NCI-H1436 (cell line): ENCODE measurements at regions not wholly inside any gene's neighbourhood (a gene's known extent, or its start where the extent isn't known, plus 50 kb on each side); places are given as distances from the start of the nearest gene placed in this dataset.
"Not testable (repeated sequence)": the region's sequence is repeated elsewhere in the genome, so short reads cannot be mapped to it uniquely, and the experiment has no call there.

ENCODE experiments used
- DNase-seq: peaks from one replicate; lab custom pipeline; 2025; lab: John Stamatoyannopoulos, UW

- DNase-seq, result no peak
Measured at GRCh38 chr9:102362470-102363132, 624.2 kb upstream of the GRIN3A start.

GRCh38 chr9:102360846-102361245 lies 622.4 kb upstream of the GRIN3A start:
- DNase-seq, result no peak

GRCh38 chr9:102355982-102356381 lies 617.5 kb upstream of the GRIN3A start:
- DNase-seq, result no peak

GRCh38 chr9:102354041-102354440 lies 615.6 kb upstream of the GRIN3A start:
- no peak for DNase-seq

GRCh38 chr9:102337471-102337870 lies 599.0 kb upstream of the GRIN3A start:
- not testable (repeated sequence) for DNase-seq

- no peak for DNase-seq
Measured at GRCh38 chr9:102309379-102309778, 570.9 kb upstream of the GRIN3A start.

GRCh38 chr9:102295188-102295587 lies 556.7 kb upstream of the GRIN3A start:
- DNase-seq, result no peak

GRCh38 chr9:102273952-102274351 lies 535.5 kb upstream of the GRIN3A start:
- no peak for DNase-seq

- no peak for DNase-seq
Measured at GRCh38 chr9:102253099-102253498, 514.7 kb upstream of the GRIN3A start.

GRCh38 chr9:102244916-102245315 lies 506.5 kb upstream of the GRIN3A start:
- DNase-seq, result no peak

GRCh38 chr9:102237520-102237919 lies 499.1 kb upstream of the GRIN3A start:
- DNase-seq, result no peak

GRCh38 chr9:102237094-102237493 lies 498.6 kb upstream of the GRIN3A start:
- DNase-seq, result no peak

- DNase-seq, result not testable (repeated sequence)
Measured at GRCh38 chr9:102227416-102227815, 489.0 kb upstream of the GRIN3A start.

GRCh38 chr9:102225841-102226441 lies 487.5 kb upstream of the GRIN3A start:
- DNase-seq, result no peak

- not testable (repeated sequence) for DNase-seq
Measured at GRCh38 chr9:102223320-102224136, 485.1 kb upstream of the GRIN3A start.

- no peak for DNase-seq
Measured at GRCh38 chr9:102209176-102209575, 470.7 kb upstream of the GRIN3A start.

- no peak for DNase-seq
Measured at GRCh38 chr9:102206432-102206831, 468.0 kb upstream of the GRIN3A start.

- DNase-seq, result no peak
Measured at GRCh38 chr9:102205251-102205650, 466.8 kb upstream of the GRIN3A start.

GRCh38 chr9:102202126-102202525 lies 463.7 kb upstream of the GRIN3A start:
- no peak for DNase-seq

GRCh38 chr9:102185962-102186361 lies 447.5 kb upstream of the GRIN3A start:
- no peak for DNase-seq

GRCh38 chr9:102185371-102185770 lies 446.9 kb upstream of the GRIN3A start:
- no peak for DNase-seq

GRCh38 chr9:102178811-102179210 lies 440.4 kb upstream of the GRIN3A start:
- DNase-seq, result no peak

- DNase-seq, result not testable (repeated sequence)
Measured at GRCh38 chr9:102174202-102174601, 435.8 kb upstream of the GRIN3A start.
